IMR-90 (cell line): ENCODE measurements at regions not wholly inside any gene's neighbourhood (a gene's known extent, or its start where the extent isn't known, plus 50 kb on each side); places are given as distances from the start of the nearest gene placed in this dataset.

Source experiments
- ATAC-seq: fragments of 200-7000 bp; cut with Tn5 transposase; 2 replicates; pipeline ENCODE4 v1.9.1; 2020; ENCODE audit warnings: low read depth, mild to moderate bottlenecking, moderate library complexity
- BruUV-seq: library from RNA; stranded (reverse); fragments of 400-500 nt; replicated peaks from 2 replicates; lab custom pipeline; 2021; lab: Mats Ljungman, UMichigan
- CTCF ChIA-PET: fragments of 300-600 bp; formaldehyde crosslinking; extraction: SDS; loops from one replicate; lab custom pipeline; 2021; ENCODE audit warnings: antibody characterized with exemption; lab: Yijun Ruan, JAX
- POLR2A ChIA-PET: fragments of 300-600 bp; sonication (Branson Sonifier 250); formaldehyde crosslinking; loops from one replicate; lab custom pipeline; 2022; ENCODE audit warnings: antibody characterized with exemption; ENCODE audit not compliant: unreplicated experiment; lab: Charles Lee
- DNase-seq: peaks from one replicate; pipeline ENCODE4 v3.0.0; 2013
- H2AFZ ChIP-seq: replicated peaks from 2 replicates; pipeline ENCODE3; 2013; ENCODE audit warnings: low read length, mild to moderate bottlenecking; ENCODE audit not compliant: poor library complexity
- H2AK5ac ChIP-seq: 2 replicates; pipeline ENCODE4 v1.6.1; 2013; ENCODE audit warnings: low read depth, low read length, inconsistent platforms
- H2AK9ac ChIP-seq: replicated peaks from 2 replicates; pipeline ENCODE3; 2013; ENCODE audit warnings: mild to moderate bottlenecking, low read depth, low read length, moderate library complexity; ENCODE audit not compliant: poor library complexity
- H2BK120ac ChIP-seq: 2 replicates; pipeline ENCODE4 v1.6.1; 2013; ENCODE audit warnings: low read depth, low read length, inconsistent platforms
- H2BK15ac ChIP-seq: 3 replicates; pipeline ENCODE4 v1.6.1; 2013; ENCODE audit warnings: low read depth, low read length, inconsistent platforms
- H2BK20ac ChIP-seq: 2 replicates; pipeline ENCODE4 v1.6.1; 2013; ENCODE audit warnings: low read depth, mild to moderate bottlenecking, inconsistent platforms, low read length, moderate library complexity
- H2BK5ac ChIP-seq: 2 replicates; pipeline ENCODE4 v1.6.1; 2013; ENCODE audit warnings: mild to moderate bottlenecking, low read depth, low read length, inconsistent platforms; ENCODE audit not compliant: poor library complexity, severe bottlenecking
- H3K14ac ChIP-seq: replicated peaks from 2 replicates; pipeline ENCODE4 v1.6.1; 2013; ENCODE audit warnings: low read depth, low read length, inconsistent platforms
- H3K18ac ChIP-seq: 2 replicates; pipeline ENCODE4 v1.6.1; 2013; ENCODE audit warnings: low read depth, low read length, control low read depth
- H3K23ac ChIP-seq: 2 replicates; pipeline ENCODE4 v1.6.1; 2013; ENCODE audit warnings: low read depth, low read length, inconsistent platforms
- H3K27ac ChIP-seq: 2 replicates; pipeline ENCODE4 v1.5.1; 2013; ENCODE audit warnings: mild to moderate bottlenecking, control low read depth, low read length; ENCODE audit not compliant: insufficient read depth
- H3K27me3 ChIP-seq: 2 replicates; pipeline ENCODE4 v1.6.1; 2013; ENCODE audit warnings: low read length; ENCODE audit not compliant: control insufficient read depth, insufficient read depth
- H3K36me3 ChIP-seq: 2 replicates; pipeline ENCODE4 v1.6.1; 2013; ENCODE audit warnings: low read length, mixed read lengths; ENCODE audit not compliant: control insufficient read depth, insufficient read depth
- H3K4ac ChIP-seq: 2 replicates; pipeline ENCODE4 v1.6.1; 2013; ENCODE audit warnings: low read depth, low read length, inconsistent platforms
- H3K4me1 ChIP-seq: 2 replicates; pipeline ENCODE4 v1.6.1; 2013; ENCODE audit warnings: low read length, mixed read lengths; ENCODE audit not compliant: control insufficient read depth, insufficient read depth
- H3K4me2 ChIP-seq: 2 replicates; pipeline ENCODE4 v1.6.1; 2013; ENCODE audit warnings: low read depth, mild to moderate bottlenecking, control low read depth, low read length, moderate library complexity
- H3K4me3 ChIP-seq: 2 replicates; pipeline ENCODE4 v1.5.1; 2013; ENCODE audit warnings: low read depth, mild to moderate bottlenecking, control low read depth, low read length, moderate library complexity; ENCODE audit not compliant: insufficient read depth
- H3K56ac ChIP-seq: 2 replicates; pipeline ENCODE4 v1.6.1; 2013; ENCODE audit warnings: low read length, inconsistent platforms; ENCODE audit not compliant: insufficient read depth; ENCODE audit errors: extremely low read depth
- H3K79me1 ChIP-seq, 2 experiments: 2 replicates each; pipeline ENCODE4 v1.6.1; 2013; ENCODE audit warnings: low read length in 2 of 2, inconsistent platforms in 1 of 2, low read depth in 1 of 2
- H3K9ac ChIP-seq: 2 replicates; pipeline ENCODE4 v1.6.1; 2013; ENCODE audit warnings: low read depth, low read length, control low read depth
- H3K9me1 ChIP-seq: 2 replicates; pipeline ENCODE4 v1.6.1; 2013; ENCODE audit warnings: low read length, inconsistent platforms; ENCODE audit not compliant: insufficient read depth
- H3K9me3 ChIP-seq: 2 replicates; pipeline ENCODE4 v1.6.1; 2013; ENCODE audit warnings: low read length; ENCODE audit not compliant: control insufficient read depth, insufficient read depth
- H4K20me1 ChIP-seq: 2 replicates; pipeline ENCODE4 v1.6.1; 2013; ENCODE audit warnings: low read length, inconsistent platforms; ENCODE audit not compliant: insufficient read depth
- H4K5ac ChIP-seq: 2 replicates; pipeline ENCODE4 v1.6.1; 2013; ENCODE audit warnings: mild to moderate bottlenecking, low read depth, low read length, control low read depth
- H4K8ac ChIP-seq, 2 experiments: 2 replicates each; pipeline ENCODE4 v1.6.1; 2013; ENCODE audit warnings: low read depth in 2 of 2, low read length in 2 of 2, control low read depth in 1 of 2, inconsistent platforms in 1 of 2
- H4K91ac ChIP-seq: 2 replicates; pipeline ENCODE4 v1.6.1; 2013; ENCODE audit warnings: low read depth, low read length, inconsistent platforms; ENCODE audit not compliant: insufficient read depth
- CHD1 ChIP-seq: IDR thresholded peaks from 2 replicates; pipeline ENCODE4 v1.6.1; 2012; ENCODE audit warnings: low read depth, low read length, improper control_type of control experiment
- CTCF ChIP-seq: conservative IDR thresholded peaks from 2 replicates; pipeline ENCODE4 v1.5.1; 2012; ENCODE audit warnings: mild to moderate bottlenecking, low read depth, low read length, improper control_type of control experiment
- MAFK ChIP-seq: IDR thresholded peaks from 2 replicates; pipeline ENCODE4 v1.6.1; 2012; ENCODE audit warnings: low read depth, low read length, improper control_type of control experiment
- NFE2L2 ChIP-seq: fragments of 150-350 bp; IDR thresholded peaks from 2 replicates; pipeline ENCODE4 v1.6.1; 2016; ENCODE audit warnings: low read depth, mild to moderate bottlenecking, low read length
- POLR2A ChIP-seq: IDR thresholded peaks from 2 replicates; pipeline ENCODE4 v1.6.1; 2012; ENCODE audit warnings: mild to moderate bottlenecking, low read depth, low read length
- RCOR1 ChIP-seq: IDR thresholded peaks from 2 replicates; pipeline ENCODE4 v1.6.1; 2012; ENCODE audit warnings: mild to moderate bottlenecking, low read length, improper control_type of control experiment; ENCODE audit not compliant: insufficient replicate concordance
- RFX5 ChIP-seq: IDR thresholded peaks from 2 replicates; pipeline ENCODE4 v1.8.0; 2012; ENCODE audit warnings: low read depth, mild to moderate bottlenecking, low read length, moderate library complexity
- WGBS, 2 experiments: methylation state at CpG; one replicate each; pipeline versions ENCODE4 v1.1.5 to v1.1.7; 2013; ENCODE audit warnings: missing lambda C conversion rate in 2 of 2; ENCODE audit not compliant: insufficient read length in 1 of 2; ENCODE audit errors: extremely low coverage in 2 of 2; 5-methylcytosine and 5-hydroxymethylcytosine counted together
- dilution Hi-C: fragments of 300-500 bp; cut with HindIII; formaldehyde crosslinking; loops from one replicate; pipeline ENCODE4 v1.14.3; 2018; ENCODE audit warnings: low sequenced_read_pairs; ENCODE audit not compliant: unreplicated experiment
- in situ Hi-C: fragments of 300-500 bp; cut with MboI; formaldehyde crosslinking; loops from 3 replicates; pipeline ENCODE4 v1.14.3; 2019; ENCODE audit warnings: low sequenced_read_pairs, inconsistent platforms, mixed read lengths
- intact Hi-C: fragments of 100-400 bp; cut with micrococcal nuclease; formaldehyde crosslinking; loops from 2 replicates; pipeline ENCODE4 v1.10.0; 2022

GRCh38 chr13:57862879-57863278, 231.3 kb downstream of the PCDH17 start:
- no peak overlapping the region for H2BK15ac ChIP-seq
- H3K4ac ChIP-seq = no peak overlapping the region
- TF ChIP-seq CTCF (no peak), MAFK (no peak), POLR2A (no peak), RFX5 (no peak), CHD1 (no peak), RCOR1 (no peak), NFE2L2 (no peak)
- in situ Hi-C loops (no loop called here), intact Hi-C loops (no loop called here), dilution Hi-C loops (no loop called here)
- H3K9me3 ChIP-seq = peaks cover 13% of the 10 kb centered on the region
- BruUV-seq = no TSS peak
- no peak overlapping the region for H3K4me3 ChIP-seq
- H3K9me1 ChIP-seq = no peaks in the 10 kb centered on the region
- H3K27me3 ChIP-seq = no peaks in the 10 kb centered on the region
- no peak overlapping the region for H2BK120ac ChIP-seq
- H3K27ac ChIP-seq = no peak overlapping the region
- H3K4me1 ChIP-seq = no peaks in the 10 kb centered on the region
- no peak overlapping the region for H2BK20ac ChIP-seq
- no peaks in the 10 kb centered on the region for H3K36me3 ChIP-seq
- H3K14ac ChIP-seq = no peak overlapping the region
- no CpG with 5 or more reads among the region's 1 CpG for WGBS, 2 experiments
- no peak overlapping the region for H2AFZ ChIP-seq
- H2AK5ac ChIP-seq = no peak overlapping the region
- no peak overlapping the region for H4K91ac ChIP-seq
- no peak overlapping the region for H2AK9ac ChIP-seq
- ATAC-seq (no peak), DNase-seq (no peak)
- no peak overlapping the region for H2BK5ac ChIP-seq
- no peaks in the 10 kb centered on the region for H4K20me1 ChIP-seq
- no peak overlapping the region for H3K9ac ChIP-seq
- no peak overlapping the region for H3K56ac ChIP-seq
- H3K79me1 ChIP-seq = no peaks in the 10 kb centered on the region
- H4K5ac ChIP-seq = no peak overlapping the region
- no peak overlapping the region for H3K18ac ChIP-seq
- ChIA-PET POLR2A (no interaction called here), CTCF (no interaction called here)
- H4K8ac ChIP-seq = no peak overlapping the region
- no peak overlapping the region for H3K23ac ChIP-seq
- no peak overlapping the region for H3K4me2 ChIP-seq
